DOHH2 (cell line): ENCODE measurements at regions not wholly inside any gene's neighbourhood (a gene's known extent, or its start where the extent isn't known, plus 50 kb on each side); places are given as distances from the start of the nearest gene placed in this dataset.

Experiments used
- H3F3A ChIP-seq: fragments of 200-600 bp; sonication (generic), shearing (Covaris generic); 2 replicates; pipeline ENCODE4 v1.6.0; 2016; ENCODE audit warnings: antibody characterized with exemption, mild to moderate bottlenecking; ENCODE audit not compliant: control insufficient read depth, insufficient read depth
- H3K27ac ChIP-seq: fragments of 200-600 bp; sonication (generic); 2 replicates; pipeline ENCODE4 v1.5.1; 2014; ENCODE audit warnings: low read depth, mild to moderate bottlenecking, low read length, moderate library complexity
- H3K27me3 ChIP-seq: fragments of 200-600 bp; sonication (generic); 2 replicates; pipeline ENCODE4 v1.6.1; 2014; ENCODE audit warnings: mild to moderate bottlenecking, low read length, mixed read lengths; ENCODE audit not compliant: control insufficient read depth
- H3K36me3 ChIP-seq: fragments of 200-600 bp; sonication (generic); 2 replicates; pipeline ENCODE4 v1.6.1; 2014; ENCODE audit warnings: mild to moderate bottlenecking, low read length, moderate library complexity, mixed read lengths; ENCODE audit not compliant: control insufficient read depth
- H3K4me1 ChIP-seq: fragments of 200-600 bp; sonication (generic); 2 replicates; pipeline ENCODE4 v1.6.1; 2014; ENCODE audit warnings: mild to moderate bottlenecking, low read length, mixed read lengths; ENCODE audit not compliant: control insufficient read depth
- H3K4me2 ChIP-seq: fragments of 200-600 bp; sonication (generic); 2 replicates; pipeline ENCODE4 v1.6.0; 2014; ENCODE audit warnings: mild to moderate bottlenecking, low read length, moderate library complexity
- H3K4me3 ChIP-seq: fragments of 200-600 bp; sonication (generic); 2 replicates; pipeline ENCODE4 v1.5.1; 2014; ENCODE audit warnings: mild to moderate bottlenecking, low read length, mixed read lengths
- H3K79me2 ChIP-seq: fragments of 200-600 bp; sonication (generic); 2 replicates; pipeline ENCODE4 v1.6.1; 2014; ENCODE audit warnings: mild to moderate bottlenecking, low read length, mixed read lengths; ENCODE audit not compliant: control insufficient read depth
- H3K9me2 ChIP-seq: fragments of 200-600 bp; sonication (generic); replicated peaks from 2 replicates; pipeline ENCODE4 v1.6.1; 2014; ENCODE audit warnings: mild to moderate bottlenecking, low read length, mixed read lengths; ENCODE audit not compliant: control insufficient read depth
- H3K9me3 ChIP-seq: fragments of 200-600 bp; sonication (generic); 2 replicates; pipeline ENCODE4 v1.6.1; 2014; ENCODE audit warnings: antibody characterized with exemption, low read length, mixed read lengths; ENCODE audit not compliant: control insufficient read depth, insufficient read depth
- H4K20me1 ChIP-seq: fragments of 200-600 bp; sonication (generic); 2 replicates; pipeline ENCODE4 v1.6.0; 2014; ENCODE audit warnings: low read depth, mild to moderate bottlenecking, antibody characterized with exemption, low read length, moderate library complexity; ENCODE audit not compliant: control insufficient read depth, insufficient read depth
- EZH2phosphoT487 ChIP-seq: fragments of 200-600 bp; sonication (generic); IDR thresholded peaks from 2 replicates; pipeline ENCODE4 v1.6.1; 2017; ENCODE audit warnings: borderline replicate concordance, mild to moderate bottlenecking, antibody characterized with exemption, low read length, moderate library complexity, mixed read lengths
- TF ChIP-seq, protein P1 (sequence below): fragments of 200-600 bp; sonication (generic); IDR thresholded peaks from one replicate; pipeline ENCODE4 v1.5.1; 2014; ENCODE audit warnings: antibody characterized with exemption, mild to moderate bottlenecking, low read depth, low read length; ENCODE audit not compliant: poor library complexity, severe bottlenecking

DNA sequence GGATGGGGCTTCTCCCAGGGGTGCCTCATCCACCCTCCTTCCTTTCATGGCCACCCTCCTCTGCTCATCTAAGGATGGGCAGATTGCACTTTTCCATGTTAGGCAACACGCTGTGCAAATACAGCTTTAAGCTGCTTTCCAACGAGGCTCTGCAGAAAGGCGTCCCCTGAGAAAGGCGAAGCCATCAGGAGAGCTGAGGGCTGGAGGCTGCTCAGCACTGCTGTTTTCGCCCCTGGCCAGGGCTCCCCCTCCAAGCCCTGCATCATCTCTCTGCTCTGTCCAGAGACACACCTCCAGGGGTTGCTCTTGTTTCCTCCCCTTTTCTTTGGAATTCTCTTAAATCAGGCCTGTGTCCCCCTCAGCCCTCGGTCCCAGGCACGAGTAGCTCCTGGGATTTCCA lies 526.1 kb downstream of the CDH26 start:
- no peaks in the 10 kb centered on the region for H3K36me3 ChIP-seq
- no peaks in the 10 kb centered on the region for H3K79me2 ChIP-seq
- H3K27me3 ChIP-seq = no peaks in the 10 kb centered on the region
- H3K4me2 ChIP-seq = no peak overlapping the region
- TF ChIP-seq, protein P1, sequence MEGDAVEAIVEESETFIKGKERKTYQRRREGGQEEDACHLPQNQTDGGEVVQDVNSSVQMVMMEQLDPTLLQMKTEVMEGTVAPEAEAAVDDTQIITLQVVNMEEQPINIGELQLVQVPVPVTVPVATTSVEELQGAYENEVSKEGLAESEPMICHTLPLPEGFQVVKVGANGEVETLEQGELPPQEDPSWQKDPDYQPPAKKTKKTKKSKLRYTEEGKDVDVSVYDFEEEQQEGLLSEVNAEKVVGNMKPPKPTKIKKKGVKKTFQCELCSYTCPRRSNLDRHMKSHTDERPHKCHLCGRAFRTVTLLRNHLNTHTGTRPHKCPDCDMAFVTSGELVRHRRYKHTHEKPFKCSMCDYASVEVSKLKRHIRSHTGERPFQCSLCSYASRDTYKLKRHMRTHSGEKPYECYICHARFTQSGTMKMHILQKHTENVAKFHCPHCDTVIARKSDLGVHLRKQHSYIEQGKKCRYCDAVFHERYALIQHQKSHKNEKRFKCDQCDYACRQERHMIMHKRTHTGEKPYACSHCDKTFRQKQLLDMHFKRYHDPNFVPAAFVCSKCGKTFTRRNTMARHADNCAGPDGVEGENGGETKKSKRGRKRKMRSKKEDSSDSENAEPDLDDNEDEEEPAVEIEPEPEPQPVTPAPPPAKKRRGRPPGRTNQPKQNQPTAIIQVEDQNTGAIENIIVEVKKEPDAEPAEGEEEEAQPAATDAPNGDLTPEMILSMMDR = no peak
- no peak for TF ChIP-seq EZH2phosphoT487
- H3K27ac ChIP-seq = no peak overlapping the region
- H3F3A ChIP-seq = no peaks in the 10 kb centered on the region
- H3K4me3 ChIP-seq = no peak overlapping the region
- no peaks in the 10 kb centered on the region for H3K4me1 ChIP-seq
- no peaks in the 10 kb centered on the region for H3K9me3 ChIP-seq
- H4K20me1 ChIP-seq = no peaks in the 10 kb centered on the region
- no peaks in the 10 kb centered on the region for H3K9me2 ChIP-seq

DNA sequence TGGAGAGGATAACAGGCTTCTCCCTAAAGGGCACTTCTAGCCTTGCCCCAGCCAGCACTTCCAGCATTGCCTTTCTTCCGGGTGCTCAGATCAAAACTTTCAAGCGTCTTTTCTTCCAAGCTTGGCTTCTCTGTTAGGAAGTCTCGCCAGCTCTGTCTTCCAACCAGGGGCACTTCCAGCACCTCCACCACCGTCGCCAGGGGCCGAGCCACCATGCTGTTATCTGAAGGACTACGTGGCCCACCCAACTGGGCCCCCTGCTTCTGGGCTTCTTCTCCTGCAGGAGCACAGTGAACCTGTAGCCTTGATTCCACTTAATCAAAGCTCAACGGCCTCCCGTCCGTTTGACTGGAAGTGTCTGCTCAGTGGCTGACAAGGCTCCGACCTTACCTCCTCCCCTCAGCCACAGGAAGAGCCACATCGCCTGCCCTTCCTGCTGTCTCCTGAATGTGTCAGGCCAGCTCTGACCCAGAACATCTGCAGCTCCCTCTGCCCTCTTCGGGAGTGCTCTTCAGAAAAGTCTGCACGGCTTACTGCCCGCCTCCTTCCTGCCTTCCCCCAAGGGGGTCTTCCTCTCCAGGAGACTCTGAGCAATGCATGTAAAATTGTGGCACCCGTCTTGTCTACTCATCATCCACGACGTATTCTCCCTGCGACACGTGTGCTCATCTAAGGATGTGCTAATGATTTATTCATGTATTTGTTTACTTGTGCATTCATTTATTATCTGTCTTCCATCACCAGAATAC lies 527.0 kb downstream of the CDH26 start:
- H3K36me3 ChIP-seq = no peaks in the 10 kb centered on the region
- no peak overlapping the region for H3K4me3 ChIP-seq
- no peaks in the 10 kb centered on the region for H3F3A ChIP-seq
- H4K20me1 ChIP-seq = no peaks in the 10 kb centered on the region
- no peaks in the 10 kb centered on the region for H3K4me1 ChIP-seq
- TF ChIP-seq, protein P1 = no peak
- no peak for TF ChIP-seq EZH2phosphoT487
- H3K9me3 ChIP-seq = no peaks in the 10 kb centered on the region
- H3K4me2 ChIP-seq = no peak overlapping the region
- no peaks in the 10 kb centered on the region for H3K27me3 ChIP-seq
- H3K27ac ChIP-seq = no peak overlapping the region
- no peaks in the 10 kb centered on the region for H3K9me2 ChIP-seq
- H3K79me2 ChIP-seq = no peaks in the 10 kb centered on the region

DNA sequence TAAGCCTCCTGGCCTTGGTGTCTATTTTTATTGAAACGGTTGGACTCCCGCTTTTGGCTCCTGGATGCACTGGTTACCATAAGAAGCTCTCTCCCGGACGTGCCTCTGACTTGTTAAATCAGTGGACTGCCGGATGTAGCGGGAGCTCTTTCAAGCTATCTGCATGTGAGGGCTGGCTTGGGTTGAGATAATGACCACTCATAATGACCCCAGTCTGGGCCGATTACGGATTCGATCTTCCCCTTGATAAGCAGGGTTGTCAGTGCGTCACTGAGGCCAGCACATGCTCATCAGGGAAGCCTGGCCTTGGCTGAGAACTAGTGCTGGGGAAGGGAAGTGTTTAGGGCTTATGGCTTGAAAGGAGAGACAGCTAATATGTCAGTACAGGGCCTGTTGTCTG lies 528.1 kb downstream of the CDH26 start:
- Histone ChIP-seq H3K79me2 (no peaks in the 10 kb centered on the region), H3F3A (no peaks in the 10 kb centered on the region), H3K27ac (no peak overlapping the region), H3K27me3 (no peaks in the 10 kb centered on the region), H3K4me3 (no peak overlapping the region), H3K4me1 (no peaks in the 10 kb centered on the region), H3K9me2 (no peaks in the 10 kb centered on the region), H3K36me3 (no peaks in the 10 kb centered on the region), H4K20me1 (no peaks in the 10 kb centered on the region), H3K9me3 (no peaks in the 10 kb centered on the region), H3K4me2 (no peak overlapping the region)
- TF ChIP-seq, protein P1 = no peak
- no peak for TF ChIP-seq EZH2phosphoT487
